Pancreas (tissue), 10 donors: ENCODE measurements at regions not wholly inside any gene's neighbourhood (a gene's known extent, or its start where the extent isn't known, plus 50 kb on each side); places are given as distances from the start of the nearest gene placed in this dataset.
A peak's percentile ranks its signal among the peaks of the same experiment; 100 is the strongest.
"Not testable (repeated sequence)": the region's sequence is repeated elsewhere in the genome, so short reads cannot be mapped to it uniquely, and the experiment has no call there.

Experiments
- ATAC-seq, 4 donors: fragments of 200-7000 bp; cut with Tn5 transposase; one replicate each; pipeline versions ENCODE4 v1.8.0 to v1.9.1; 2020; ENCODE audit warnings: mild to moderate bottlenecking in 4 of 4, moderate library complexity in 4 of 4
- DNase-seq, 6 donors: peaks; one replicate each; pipeline ENCODE4 v3.0.0-alpha.2; 2020
- FAIRE-seq: peaks from 2 replicates; lab custom pipeline; 2012; peaks lifted over from hg19 to GRCh38; lab: Jason Lieb, UNC
- H3K27ac ChIP-seq, 4 donors: fragments of 200-600 bp; sonication (generic); 1 replicate in 3 of 4; 2 replicates in 1 of 4; pipeline versions ENCODE4 v1.5.0 to v1.8.0; 2020
- H3K27me3 ChIP-seq, 4 donors: fragments of 200-600 bp; one replicate each; pipeline ENCODE4 v1.8.0; 2021
- H3K36me3 ChIP-seq, 3 donors: fragments of 200-600 bp; sonication (generic) in 1 of 3; one replicate each; pipeline versions ENCODE4 v1.5.0 to v1.8.0; 2020 to 2021
- H3K4me1 ChIP-seq, 3 donors: fragments of 200-600 bp; one replicate each; pipeline ENCODE4 v1.8.0; 2021
- H3K4me3 ChIP-seq, 4 donors: fragments of 200-600 bp; sonication (generic) in 2 of 4; one replicate each; pipeline versions ENCODE4 v1.5.0 to v1.8.0; 2020 to 2021
- H3K9me3 ChIP-seq, 4 donors: fragments of 200-600 bp; one replicate each; pipeline ENCODE4 v1.8.0; 2021
- CTCF ChIP-seq, 4 donors: fragments of 200-600 bp; sonication (generic) in 3 of 4; IDR thresholded peaks; one replicate each; pipeline versions ENCODE4 v1.5.0 to v1.8.0; 2021; ENCODE audit warnings: antibody characterized with exemption in 4 of 4
- WGBS, 2 donors: extraction: QIAGEN DNeasy Blood & Tissue Kit; methylation state at CpG; one replicate each; pipeline ENCODE4 v1.1.7; 2013; 5-methylcytosine and 5-hydroxymethylcytosine counted together
- intact Hi-C, 3 donors: fragments of 100-400 bp; cut with DNase I; formaldehyde crosslinking; loops; one replicate each; pipeline versions ENCODE4 v1.11.1 to v1.14.2; 2022
- donor health status: healthy with polysubstance abuse.
- donor health status: DM: no; HTN: no; CAD: no; lungs with moderate emphysema.
- donor health status: DM: no; HTN: no; CAD: no.
- donor health status: control.
- donor health status: control.
- donor health status: Bipolar disorder and iron deficiency.
- donor health status: DM: yes; HTN: yes; CAD: no.
- donor health status: DM: no; HTN: no; CAD: no.
- donor health status: DM: no; HTN: no; CAD: no.
- donor health status: DM: yes; HTN: yes; CAD: no.

GRCh38 chrY:12359867-12360266, 341.2 kb upstream of the USP9Y start:
- FAIRE-seq (no peak), ATAC-seq (no peak), DNase-seq (peak in 1 of 6 donors; percentile 24)
- H3K4me1 ChIP-seq = no peaks in the 10 kb centered on the region
- no peak for TF ChIP-seq CTCF (IDR thresholded peaks at IDR 0.05)
- no peaks in the 10 kb centered on the region for H3K9me3 ChIP-seq
- intact Hi-C loops = no loop called here
- H3K27me3 ChIP-seq = no peaks in the 10 kb centered on the region
- H3K27ac ChIP-seq = no peak overlapping the region
- WGBS, 2 donors = 31% methylated on average over 9 of the region's 9 CpGs; no CpG with 5 or more reads in 1 of the 2 donors
- H3K4me3 ChIP-seq = no peak overlapping the region
- H3K36me3 ChIP-seq = no peaks in the 10 kb centered on the region

GRCh38 chrY:12360496-12360895, 340.5 kb upstream of the USP9Y start:
- no peaks in the 10 kb centered on the region for H3K9me3 ChIP-seq
- no peak for ATAC-seq
- no peak for DNase-seq
- H3K27ac ChIP-seq = no peak overlapping the region
- no peaks in the 10 kb centered on the region for H3K36me3 ChIP-seq
- no peaks in the 10 kb centered on the region for H3K27me3 ChIP-seq
- no peak overlapping the region for H3K4me3 ChIP-seq
- no peak for FAIRE-seq
- no peak for TF ChIP-seq CTCF (IDR thresholded peaks at IDR 0.05)
- WGBS, 2 donors = 66% methylated on average over 9 of the region's 9 CpGs; no CpG with 5 or more reads in 1 of the 2 donors
- intact Hi-C loops = no loop called here
- H3K4me1 ChIP-seq = no peaks in the 10 kb centered on the region

GRCh38 chrY:12365311-12365910, 335.6 kb upstream of the USP9Y start:
- FAIRE-seq = no peak
- no peaks in the 10 kb centered on the region for H3K4me1 ChIP-seq
- no peak for ATAC-seq
- no peaks in the 10 kb centered on the region for H3K36me3 ChIP-seq
- WGBS, 2 donors = 65% methylated on average over 5 of the region's 5 CpGs; no CpG with 5 or more reads in 1 of the 2 donors
- H3K27me3 ChIP-seq = no peaks in the 10 kb centered on the region
- intact Hi-C loops = no loop called here
- no peak for TF ChIP-seq CTCF (IDR thresholded peaks at IDR 0.05)
- DNase-seq = no peak
- no peak overlapping the region for H3K27ac ChIP-seq
- H3K4me3 ChIP-seq = no peak overlapping the region
- no peaks in the 10 kb centered on the region for H3K9me3 ChIP-seq

- DNase-seq, FAIRE-seq, H3K36me3 ChIP-seq, H3K9me3 ChIP-seq, ATAC-seq, intact Hi-C loops, H3K27ac ChIP-seq, H3K27me3 ChIP-seq, H3K4me1 ChIP-seq, H3K4me3 ChIP-seq: not testable (repeated sequence)
- 73% methylated on average over 2 of the region's 2 CpGs; no CpG with 5 or more reads in 1 of the 2 donors for WGBS, 2 donors
Observed at GRCh38 chrY:12374588-12374987, 326.4 kb upstream of the USP9Y start.

- H3K27me3 ChIP-seq, H3K4me1 ChIP-seq, H3K27ac ChIP-seq, H3K9me3 ChIP-seq, intact Hi-C loops, H3K4me3 ChIP-seq, FAIRE-seq, H3K36me3 ChIP-seq: not testable (repeated sequence)
- DNase-seq = peak in 1 of 6 donors; percentile 51
- ATAC-seq = peak in 3 of 4 donors; percentile 56 to 74 (median 67)
- WGBS, 2 donors = 7% methylated on average over 17 of the region's 17 CpGs; no CpG with 5 or more reads in 1 of the 2 donors
Observed at GRCh38 chrY:12391655-12392559, 309.1 kb upstream of the USP9Y start.
